ENCODE measurements at regions not wholly inside any gene's neighbourhood (a gene's known extent, or its start where the extent isn't known, plus 50 kb on each side); places are given as distances from the start of the nearest gene placed in this dataset.

DNA sequence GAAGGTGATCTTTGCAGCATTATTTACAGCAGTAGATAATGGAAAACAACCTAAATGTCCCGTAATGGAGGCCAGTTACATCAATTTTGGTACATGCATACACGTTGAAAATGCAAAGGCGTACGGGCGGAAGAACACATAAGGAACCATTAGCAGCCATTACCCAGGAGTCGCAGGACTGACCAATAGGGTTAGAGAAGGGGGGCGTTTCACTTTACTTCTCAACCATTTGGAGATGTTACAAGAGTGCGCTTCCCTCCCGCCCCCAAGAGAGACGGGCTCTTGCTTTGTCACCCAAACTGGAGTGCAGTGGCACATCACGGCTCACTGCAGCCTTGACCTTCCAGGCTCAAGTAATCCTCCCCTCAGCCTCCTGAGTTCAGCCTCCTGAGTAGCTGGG lies 52.8 kb upstream of the SLC35C1 start:
- no peak overlapping the region for H3K56ac ChIP-seq (ENCODE audit: insufficient read length, low read depth, low read length)
- H3T11ph ChIP-seq (ENCODE audit: low read length) = no peak overlapping the region
- no peak overlapping the region for H2BK20ac ChIP-seq (ENCODE audit: low read depth, low read length, poor library complexity, severe bottlenecking)
- no peaks in the 10 kb centered on the region for H3K9me3 Mint-ChIP-seq
- WGBS (ENCODE audit: extremely low coverage, insufficient read length, low lambda C conversion rate) = no CpG with 5 or more reads among the region's 11 CpGs
- peaks cover 9% of the 10 kb centered on the region for H3K27me3 Mint-ChIP-seq (ENCODE audit: low read depth)
- H4K8ac ChIP-seq (replicated peaks; ENCODE audit: insufficient read length, low read depth, low read length) = no peak overlapping the region
- peaks cover 21 to 44% of the 10 kb centered on the region in 2 experiments for H3K4me1 Mint-ChIP-seq
- no peak overlapping the region for H3K4ac ChIP-seq (ENCODE audit: low read depth, low read length)
- no peak overlapping the region for H2AK5ac ChIP-seq (ENCODE audit: insufficient read length, low read length)
- no peak overlapping the region for H2BK120ac ChIP-seq (ENCODE audit: low read depth, low read length, poor library complexity, severe bottlenecking)
- H3K27ac ChIP-seq (ENCODE audit: insufficient read length, low read depth, low read length) = no peak overlapping the region
- no peak for DNase-seq
- H3K36me3 Mint-ChIP-seq (ENCODE audit: insufficient read depth in 1 of 3, low read depth in 3 of 3) = no peaks in the 10 kb centered on the region
- no peak overlapping the region for H4K91ac ChIP-seq (ENCODE audit: insufficient read length, low read depth, low read length)
- no peak overlapping the region for H3K27ac Mint-ChIP-seq
- no peak overlapping the region for H3K4me3 Mint-ChIP-seq
- TF ChIP-seq, protein P1, sequence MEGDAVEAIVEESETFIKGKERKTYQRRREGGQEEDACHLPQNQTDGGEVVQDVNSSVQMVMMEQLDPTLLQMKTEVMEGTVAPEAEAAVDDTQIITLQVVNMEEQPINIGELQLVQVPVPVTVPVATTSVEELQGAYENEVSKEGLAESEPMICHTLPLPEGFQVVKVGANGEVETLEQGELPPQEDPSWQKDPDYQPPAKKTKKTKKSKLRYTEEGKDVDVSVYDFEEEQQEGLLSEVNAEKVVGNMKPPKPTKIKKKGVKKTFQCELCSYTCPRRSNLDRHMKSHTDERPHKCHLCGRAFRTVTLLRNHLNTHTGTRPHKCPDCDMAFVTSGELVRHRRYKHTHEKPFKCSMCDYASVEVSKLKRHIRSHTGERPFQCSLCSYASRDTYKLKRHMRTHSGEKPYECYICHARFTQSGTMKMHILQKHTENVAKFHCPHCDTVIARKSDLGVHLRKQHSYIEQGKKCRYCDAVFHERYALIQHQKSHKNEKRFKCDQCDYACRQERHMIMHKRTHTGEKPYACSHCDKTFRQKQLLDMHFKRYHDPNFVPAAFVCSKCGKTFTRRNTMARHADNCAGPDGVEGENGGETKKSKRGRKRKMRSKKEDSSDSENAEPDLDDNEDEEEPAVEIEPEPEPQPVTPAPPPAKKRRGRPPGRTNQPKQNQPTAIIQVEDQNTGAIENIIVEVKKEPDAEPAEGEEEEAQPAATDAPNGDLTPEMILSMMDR (conservative IDR thresholded peaks at IDR 0.05) = no peak
- H2BK15ac ChIP-seq (ENCODE audit: low read depth, low read length) = no peak overlapping the region
- no peaks in the 10 kb centered on the region for H3K79me1 ChIP-seq (ENCODE audit: insufficient read depth, low read depth, low read length, poor library complexity, severe bottlenecking)
- no peak overlapping the region for H3K23ac ChIP-seq (ENCODE audit: insufficient read length, low read depth, low read length)
- no peaks in the 10 kb centered on the region; the same call in 1 of the 2 replicates for H3K4me1 ChIP-seq (ENCODE audit: insufficient read depth, low read length)
- no peak overlapping the region for H4K5ac ChIP-seq (ENCODE audit: insufficient read length, low read depth, low read length)
- no peaks in the 10 kb centered on the region for H3K27me3 ChIP-seq (ENCODE audit: insufficient read depth, low read length)
- no peaks in the 10 kb centered on the region for H3K79me2 ChIP-seq (ENCODE audit: insufficient read depth, low read length)
- H3K9ac ChIP-seq (ENCODE audit: extremely low read depth, insufficient read length, low read length) = no peak overlapping the region
- no peak overlapping the region for H3K14ac ChIP-seq (ENCODE audit: insufficient read depth, low read length)
- no peak overlapping the region for H2BK5ac ChIP-seq (ENCODE audit: insufficient read length, low read length)
- H3K18ac ChIP-seq (ENCODE audit: insufficient read length, low read depth, low read length) = no peak overlapping the region
- no peaks in the 10 kb centered on the region for H3K23me2 ChIP-seq (ENCODE audit: insufficient read length, low read depth, low read length, poor library complexity, severe bottlenecking)
- H3K9me3 ChIP-seq (ENCODE audit: control insufficient read depth, low read depth, low read length) = no peaks in the 10 kb centered on the region
- H2BK12ac ChIP-seq (ENCODE audit: insufficient read length, low read depth, low read length) = no peak overlapping the region
- no peak overlapping the region for H3K4me2 ChIP-seq (ENCODE audit: insufficient read depth, insufficient read length, low read length)
- H2AFZ ChIP-seq (ENCODE audit: low read length) = no peak overlapping the region
- H4K20me1 ChIP-seq (ENCODE audit: control insufficient read depth, insufficient read depth, insufficient read length) = no peaks in the 10 kb centered on the region

Measured in H9 (cell line).